Stimulated activated naive CD4-positive, alpha-beta T cell (primary cell): ENCODE measurements at regions not wholly inside any gene's neighbourhood (a gene's known extent, or its start where the extent isn't known, plus 50 kb on each side); places are given as distances from the start of the nearest gene placed in this dataset.
A peak's percentile ranks its signal among the peaks of the same experiment; 100 is the strongest.
"Not testable (repeated sequence)": the region's sequence is repeated elsewhere in the genome, so short reads cannot be mapped to it uniquely, and the experiment has no call there.

Experiments used
- DNase-seq, 6 experiments: peaks; one replicate each; lab custom pipeline; 2025; lab: John Stamatoyannopoulos, UW

GRCh38 chr21:35801391-35801790 is 258.9 kb downstream of the SETD4 start:
- peak in 1 of 6 experiments; percentile 4 for DNase-seq

GRCh38 chr21:35800796-35801385 is 259.4 kb downstream of the SETD4 start:
- not testable (repeated sequence) for DNase-seq

GRCh38 chr21:35796844-35797243 is 263.5 kb downstream of the SETD4 start:
- DNase-seq = no peak

GRCh38 chr21:35794527-35794926 is 265.8 kb downstream of the SETD4 start:
- not testable (repeated sequence) for DNase-seq

- no peak for DNase-seq
Measured at GRCh38 chr21:35792569-35793305, 267.6 kb downstream of the SETD4 start.

GRCh38 chr21:35791541-35792325 is 268.6 kb downstream of the SETD4 start:
- DNase-seq = no peak

GRCh38 chr21:35783721-35784120 is 276.6 kb downstream of the SETD4 start:
- DNase-seq = no peak

GRCh38 chr21:35782667-35783066 is 277.7 kb downstream of the SETD4 start:
- DNase-seq = no peak

- DNase-seq = no peak
Measured at GRCh38 chr21:35780983-35781382, 279.3 kb downstream of the SETD4 start.

- no peak for DNase-seq
Measured at GRCh38 chr21:35779690-35780570, 280.4 kb downstream of the SETD4 start.

GRCh38 chr21:35779167-35779566 is 281.2 kb downstream of the SETD4 start:
- no peak for DNase-seq

GRCh38 chr21:35777081-35777480 is 283.2 kb downstream of the SETD4 start:
- no peak for DNase-seq

GRCh38 chr21:35775778-35776544 is 284.4 kb downstream of the SETD4 start:
- no peak for DNase-seq

- no peak for DNase-seq
Measured at GRCh38 chr21:35770101-35770945, 290.0 kb downstream of the SETD4 start.

GRCh38 chr21:35768187-35768586 is 292.1 kb downstream of the SETD4 start:
- DNase-seq = no peak

- no peak for DNase-seq
Measured at GRCh38 chr21:35764586-35764985, 295.7 kb downstream of the SETD4 start.

GRCh38 chr21:35764077-35764476 is 296.2 kb downstream of the SETD4 start:
- DNase-seq = no peak

- no peak for DNase-seq
Measured at GRCh38 chr21:35754583-35754982, 305.7 kb downstream of the SETD4 start.

GRCh38 chr21:35753308-35753707 is 307.0 kb downstream of the SETD4 start:
- no peak for DNase-seq

GRCh38 chr21:35751171-35751570 is 309.2 kb downstream of the SETD4 start:
- DNase-seq = no peak
